ENCODE measurements at regions not wholly inside any gene's neighbourhood (a gene's known extent, or its start where the extent isn't known, plus 50 kb on each side); places are given as distances from the start of the nearest gene placed in this dataset.
"Not testable (repeated sequence)": the region's sequence is repeated elsewhere in the genome, so short reads cannot be mapped to it uniquely, and the experiment has no call there.

DNA sequence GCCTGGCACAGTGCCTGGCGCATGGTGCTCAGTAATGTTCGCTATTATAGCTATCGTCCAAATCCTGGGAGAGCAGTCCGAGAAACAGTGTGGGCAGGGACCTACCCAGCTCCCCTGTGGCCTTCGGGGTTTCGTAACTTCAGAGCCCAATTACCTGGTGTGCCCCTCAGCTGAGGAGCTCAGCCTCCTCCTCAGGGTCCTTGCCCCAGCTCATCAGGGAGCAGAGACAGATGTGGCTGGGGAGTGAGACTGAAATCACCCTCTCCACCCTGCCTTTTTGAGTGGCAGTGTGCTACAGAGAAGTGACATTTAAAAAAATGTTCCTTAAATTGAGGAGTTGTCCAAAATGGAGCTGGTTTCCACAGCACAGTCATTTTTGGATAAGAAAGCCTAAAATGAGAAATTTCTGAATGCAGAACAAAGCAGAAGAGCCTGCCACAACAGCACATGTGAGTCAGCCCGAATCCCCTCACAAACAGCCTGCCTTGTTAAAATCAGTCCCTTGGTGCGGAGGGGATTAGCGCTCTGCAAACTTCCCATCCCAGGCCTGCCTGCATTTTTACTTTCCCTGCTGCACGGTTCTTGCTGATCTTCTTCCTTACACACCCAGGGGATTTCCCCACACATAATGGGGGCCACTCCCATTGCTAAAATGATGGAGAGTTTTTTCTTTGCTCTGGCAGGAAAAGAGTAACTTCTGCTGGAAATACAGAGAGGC lies 78.1 kb upstream of the PITX1 start:
- DNase-seq, result no peak

DNA sequence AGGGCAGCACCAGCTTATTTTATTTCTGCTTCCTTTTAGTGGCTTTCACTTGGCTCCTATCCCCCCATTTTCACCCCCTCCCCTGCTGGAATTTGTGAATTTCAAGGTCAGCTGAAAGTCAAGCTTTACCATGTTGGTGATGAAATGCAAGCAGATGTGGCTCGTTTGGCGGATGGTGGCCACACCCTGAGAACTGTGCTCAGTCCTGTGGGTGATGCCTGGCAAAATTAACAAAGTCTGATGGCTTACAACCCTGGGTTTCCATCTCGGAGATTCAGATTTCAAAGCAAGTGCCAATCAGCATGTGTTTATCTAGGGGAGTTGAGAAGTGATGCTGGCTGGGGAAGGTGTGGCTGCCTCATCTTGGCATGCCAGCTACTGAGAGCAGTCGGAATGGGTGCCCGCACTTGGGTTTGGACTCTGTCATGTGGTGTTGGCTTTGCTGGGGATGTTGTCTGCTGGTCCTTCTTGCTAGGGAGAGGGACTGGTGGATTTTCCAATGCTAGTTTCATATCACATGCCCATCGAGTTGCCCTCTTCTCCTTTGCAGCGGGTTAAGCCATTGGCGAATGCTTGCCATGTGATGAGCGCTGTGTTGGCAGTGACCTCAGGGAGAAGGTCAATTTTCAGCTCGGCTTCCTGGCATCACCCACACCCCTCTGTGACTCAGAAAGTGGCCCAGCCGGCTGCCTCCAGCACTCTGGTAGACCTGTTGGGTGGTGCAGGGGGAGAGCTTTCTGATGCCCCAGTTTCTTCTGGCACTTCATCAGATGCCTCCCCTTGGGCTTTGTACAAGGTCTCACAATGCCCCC lies 77.0 kb upstream of the PITX1 start:
- no peak for DNase-seq

DNA sequence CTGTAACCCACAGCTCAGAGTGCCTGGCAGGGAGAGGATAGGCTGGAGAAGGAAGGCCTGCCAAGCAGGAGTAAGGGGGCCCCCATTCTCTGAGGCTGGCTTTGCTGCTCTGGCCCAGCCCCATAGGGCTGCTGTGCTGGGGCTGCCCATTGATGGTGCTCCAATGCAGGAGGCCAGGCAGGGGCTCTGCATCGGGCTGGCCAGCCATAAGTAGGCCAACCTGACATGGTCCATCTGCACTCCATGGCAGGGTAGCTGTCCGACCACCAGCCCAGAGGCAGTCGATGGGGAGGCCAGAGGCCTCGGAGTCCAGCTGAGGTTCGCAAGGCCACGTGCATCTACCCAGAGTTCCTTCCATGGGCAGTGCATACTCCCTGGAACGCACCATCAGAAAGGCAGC lies 75.0 kb upstream of the PITX1 start:
- no peak for DNase-seq

DNA sequence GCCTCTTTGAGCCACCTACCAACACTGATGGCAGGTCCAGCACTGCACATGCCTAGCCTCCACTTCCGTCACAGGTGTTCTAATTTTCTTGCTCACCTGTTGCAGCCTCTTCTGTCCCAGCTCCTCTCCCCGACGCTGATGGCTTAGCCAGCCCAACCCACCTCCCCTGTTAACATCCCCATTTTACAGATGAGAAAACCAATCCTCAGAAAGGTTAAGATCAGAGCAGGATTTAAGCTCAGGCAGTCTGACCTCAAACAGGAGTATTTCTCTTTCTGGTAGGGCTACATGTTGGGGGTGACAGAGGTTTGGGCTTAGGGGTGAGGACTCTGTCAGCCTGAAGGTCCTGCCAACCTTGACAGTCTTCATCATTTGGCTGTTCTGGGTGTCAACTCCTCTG lies 74.5 kb upstream of the PITX1 start:
- DNase-seq, result no peak

DNA sequence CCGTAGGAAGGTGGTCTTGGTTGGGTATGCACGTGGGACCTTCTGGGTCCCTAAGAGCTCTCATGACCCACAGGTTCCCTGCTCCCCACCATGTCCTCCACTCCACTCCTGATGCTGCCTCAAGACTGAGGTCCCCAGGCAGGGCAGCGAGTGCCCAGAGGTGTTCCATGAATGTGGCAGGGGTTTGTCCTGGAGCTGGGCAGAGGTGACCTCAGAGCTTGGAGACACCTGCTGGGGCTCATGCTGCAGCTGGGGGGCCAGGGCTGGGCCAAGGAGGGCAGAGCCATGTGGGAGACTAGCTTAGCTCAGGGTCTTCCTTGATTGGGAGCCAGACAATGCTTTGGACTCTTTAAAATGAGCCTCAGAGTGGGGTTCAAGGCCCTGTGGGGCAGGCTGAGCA lies 74.0 kb upstream of the PITX1 start:
- DNase-seq, result no peak

DNA sequence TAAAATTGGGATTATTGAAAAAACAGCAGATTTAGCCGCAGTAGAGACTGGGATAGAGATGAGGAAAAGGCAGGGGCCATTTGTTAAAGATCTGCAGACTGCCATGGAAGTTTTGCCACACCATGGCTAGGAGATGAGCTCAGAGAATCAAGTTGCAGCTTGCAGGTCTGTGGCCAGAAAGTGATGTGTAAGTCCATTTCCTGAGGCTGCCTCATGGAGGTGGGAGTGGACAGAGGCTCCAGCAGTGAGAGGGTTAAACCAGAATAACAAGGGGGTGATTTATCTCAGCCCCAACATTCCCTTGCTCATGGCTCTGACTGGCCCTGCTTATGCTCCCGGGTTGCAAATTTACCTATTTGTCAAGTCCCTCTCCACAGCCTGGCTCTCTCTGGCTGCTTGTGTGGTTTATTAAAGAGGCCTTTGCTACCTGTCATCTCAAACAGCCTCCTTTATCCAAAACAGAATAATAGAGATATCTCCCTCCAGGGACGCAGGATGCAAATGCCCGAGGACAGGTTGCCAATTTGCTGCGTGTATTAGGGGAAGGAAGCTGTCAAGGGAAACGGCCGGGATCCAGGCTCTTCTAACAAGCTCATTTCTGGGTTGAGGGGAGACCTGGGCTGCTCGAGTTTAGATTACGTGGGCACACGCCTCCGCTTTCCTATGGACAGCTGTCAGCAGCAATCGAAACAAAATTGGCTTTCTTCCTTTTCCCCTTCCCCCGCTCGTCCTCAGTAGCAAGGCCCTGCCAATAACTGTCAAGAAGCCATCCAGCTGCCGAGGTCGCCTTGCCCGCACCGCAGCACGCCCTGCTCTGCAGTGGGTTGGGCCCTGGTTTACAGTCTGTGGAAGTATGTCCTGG lies 72.8 kb upstream of the PITX1 start:
- DNase-seq, result no peak

DNA sequence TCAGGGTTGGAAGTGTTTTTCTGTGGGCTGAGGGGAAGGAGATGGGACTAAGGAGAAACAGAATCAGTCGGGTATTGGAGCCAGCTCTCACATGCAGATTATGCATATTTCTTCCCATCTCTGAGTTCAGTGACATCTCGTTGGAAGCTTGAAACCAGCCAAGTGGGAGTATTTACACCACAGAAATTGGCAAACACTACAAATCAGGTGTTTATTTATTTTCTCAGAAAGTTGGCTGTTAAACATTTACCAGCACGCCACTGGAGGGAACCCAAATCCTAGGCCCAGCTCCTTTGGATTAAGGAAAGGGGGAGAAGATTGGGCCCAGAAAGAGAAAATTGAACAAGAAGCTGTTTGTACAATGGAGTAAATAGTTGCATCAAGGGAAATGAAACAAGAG lies 72.1 kb upstream of the PITX1 start:
- DNase-seq, result no peak

DNA sequence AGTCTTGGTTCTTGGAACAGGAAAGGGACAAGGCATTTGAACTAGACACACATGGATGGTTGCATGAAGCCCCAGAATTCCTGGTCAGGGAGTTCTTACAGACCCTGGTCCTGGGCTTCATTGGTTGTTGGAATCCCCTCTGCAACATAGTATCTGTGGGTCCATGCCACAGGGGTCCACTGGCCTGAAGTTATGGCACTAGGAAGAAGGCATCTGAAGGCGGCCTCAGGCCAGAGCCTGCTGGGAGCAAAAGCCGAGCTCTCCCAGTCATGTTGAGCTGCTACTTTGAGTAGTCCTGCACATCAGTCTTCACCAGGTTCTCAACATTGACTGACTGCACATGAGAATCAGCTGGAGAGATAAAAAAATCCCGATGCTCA lies 71.1 kb upstream of the PITX1 start:
- DNase-seq, result no peak

DNA sequence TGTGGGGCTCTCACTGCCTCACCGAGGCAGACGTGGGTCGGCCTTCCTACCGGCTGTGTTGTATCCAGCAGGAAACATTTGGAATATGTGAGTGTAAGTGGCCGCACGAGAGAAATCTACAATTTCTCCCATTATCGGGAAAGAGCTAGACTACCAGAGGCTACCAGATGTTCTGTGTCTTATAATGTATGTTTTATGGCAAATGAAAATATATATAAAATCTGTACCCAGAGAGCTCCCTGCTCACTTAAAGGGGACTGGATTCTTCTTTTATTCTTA lies 69.5 kb upstream of the PITX1 start:
- no peak for DNase-seq

DNA sequence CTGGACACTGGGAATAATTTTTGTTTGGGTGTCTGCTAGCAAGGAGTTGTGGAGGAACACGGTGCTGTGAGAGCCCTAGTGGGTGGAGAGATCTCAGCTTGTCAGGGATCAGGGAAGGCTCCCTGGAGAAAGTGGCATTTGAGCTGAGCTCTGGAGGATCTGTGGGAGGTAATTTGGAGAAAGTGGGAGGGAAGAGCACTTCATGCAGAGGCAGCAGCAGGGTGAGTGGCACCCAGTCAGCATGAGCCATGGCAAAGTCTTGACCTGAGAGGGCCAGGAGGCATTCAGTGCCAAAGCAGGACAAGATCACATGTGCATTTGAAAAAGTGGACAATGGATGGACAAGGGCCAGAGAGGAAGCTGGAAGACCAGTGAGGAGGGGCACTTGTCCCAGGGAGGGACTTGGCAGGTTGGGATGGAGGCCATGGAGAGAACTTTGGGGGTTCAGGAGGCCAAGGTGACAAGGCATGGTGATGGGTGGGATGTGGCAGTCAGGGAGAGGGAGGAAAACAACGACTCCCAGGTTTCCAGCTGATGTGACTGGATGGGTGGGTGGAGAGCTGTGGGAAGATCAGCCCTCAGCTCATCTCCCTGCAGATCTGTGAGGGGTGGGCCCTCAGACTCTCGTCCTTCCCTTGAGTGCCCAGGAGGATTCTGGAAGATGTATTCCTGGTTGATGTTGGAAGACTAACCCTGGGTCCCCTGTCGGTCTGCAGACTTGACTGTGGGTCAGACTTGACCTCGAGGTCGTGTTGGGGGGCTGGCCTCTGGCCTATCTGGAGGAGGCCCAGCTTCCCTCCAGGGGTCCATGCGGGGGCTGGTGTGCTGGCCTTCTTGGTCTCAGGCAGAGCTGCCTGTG lies 68.9 kb upstream of the PITX1 start:
- DNase-seq, result no peak

DNA sequence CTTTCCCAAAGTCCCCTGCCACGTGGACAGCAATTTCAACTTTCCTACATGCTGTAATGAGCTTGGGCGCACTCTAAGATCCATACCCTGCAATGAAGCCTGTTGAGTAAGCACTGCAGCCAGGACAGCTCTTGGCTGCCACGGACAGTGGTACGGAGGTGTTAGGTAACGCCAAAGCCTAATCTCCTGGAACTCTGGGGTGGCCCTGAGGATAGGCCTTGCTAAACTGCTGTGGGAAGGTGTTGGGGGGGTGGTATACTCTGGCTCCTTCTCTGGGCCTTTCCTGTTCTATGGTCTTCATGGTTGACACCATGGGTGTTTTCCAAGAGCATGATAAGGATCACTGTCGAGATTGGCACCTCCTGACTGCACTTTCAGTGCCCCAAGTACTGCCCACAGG lies 66.4 kb upstream of the PITX1 start:
- DNase-seq, result no peak

DNA sequence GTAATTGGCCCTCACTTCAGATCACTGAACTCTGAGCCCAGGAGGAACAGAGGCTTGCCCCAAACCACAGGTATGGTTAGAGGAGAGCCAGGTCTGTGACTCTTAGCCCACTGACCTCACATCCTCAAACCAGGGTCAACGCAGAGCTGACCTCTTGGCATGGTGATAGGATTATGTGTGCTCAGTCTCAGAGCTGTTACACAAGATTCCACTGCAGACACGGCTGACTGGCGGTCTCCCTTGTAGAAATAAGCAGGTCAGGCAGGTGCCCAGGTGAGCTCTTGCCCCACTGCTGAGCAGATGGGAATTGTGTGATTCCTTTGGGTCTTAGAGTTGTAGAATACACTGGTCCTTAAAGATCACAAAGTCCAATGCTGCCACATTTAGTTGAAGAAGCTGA lies 66.0 kb upstream of the PITX1 start:
- DNase-seq, result no peak

DNA sequence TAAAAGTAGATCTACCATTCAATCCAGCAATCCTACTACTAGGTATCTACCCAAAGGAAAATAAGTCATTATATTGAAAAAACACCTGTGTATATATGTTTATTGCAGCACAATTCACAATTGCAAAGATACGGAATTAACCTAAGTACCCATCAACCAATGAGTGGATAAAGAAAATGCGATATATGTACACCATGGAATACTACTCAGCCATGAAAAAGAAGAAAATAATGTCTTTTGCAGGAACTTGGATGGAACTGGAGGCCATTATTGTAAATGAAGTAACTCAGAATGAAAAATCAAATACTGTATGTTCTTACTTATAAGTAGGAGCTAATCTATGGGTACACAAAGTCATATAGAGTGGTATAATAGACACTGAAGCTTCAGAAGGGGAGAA lies 63.4 kb upstream of the PITX1 start:
- no peak for DNase-seq

DNA sequence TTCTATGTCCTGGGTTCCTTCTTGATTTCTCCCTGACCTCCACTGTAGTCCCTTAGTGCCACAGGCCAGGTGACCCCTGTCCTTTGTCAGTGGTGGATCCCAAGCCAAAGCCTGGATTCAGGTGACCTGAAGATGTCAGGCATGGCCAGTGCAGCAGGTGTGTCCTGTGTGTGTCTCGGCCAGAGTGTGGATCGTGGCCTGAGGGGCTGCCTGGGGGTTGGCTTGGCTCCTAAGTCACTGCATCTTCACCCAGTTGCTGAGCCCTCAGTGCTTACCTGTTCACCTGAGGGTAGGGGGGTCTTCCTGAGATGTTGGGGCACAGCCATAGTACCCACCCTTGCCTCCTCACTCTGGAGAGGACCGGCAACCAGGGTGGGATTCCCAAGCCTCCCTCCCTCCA lies 61.8 kb upstream of the PITX1 start:
- no peak for DNase-seq

DNA sequence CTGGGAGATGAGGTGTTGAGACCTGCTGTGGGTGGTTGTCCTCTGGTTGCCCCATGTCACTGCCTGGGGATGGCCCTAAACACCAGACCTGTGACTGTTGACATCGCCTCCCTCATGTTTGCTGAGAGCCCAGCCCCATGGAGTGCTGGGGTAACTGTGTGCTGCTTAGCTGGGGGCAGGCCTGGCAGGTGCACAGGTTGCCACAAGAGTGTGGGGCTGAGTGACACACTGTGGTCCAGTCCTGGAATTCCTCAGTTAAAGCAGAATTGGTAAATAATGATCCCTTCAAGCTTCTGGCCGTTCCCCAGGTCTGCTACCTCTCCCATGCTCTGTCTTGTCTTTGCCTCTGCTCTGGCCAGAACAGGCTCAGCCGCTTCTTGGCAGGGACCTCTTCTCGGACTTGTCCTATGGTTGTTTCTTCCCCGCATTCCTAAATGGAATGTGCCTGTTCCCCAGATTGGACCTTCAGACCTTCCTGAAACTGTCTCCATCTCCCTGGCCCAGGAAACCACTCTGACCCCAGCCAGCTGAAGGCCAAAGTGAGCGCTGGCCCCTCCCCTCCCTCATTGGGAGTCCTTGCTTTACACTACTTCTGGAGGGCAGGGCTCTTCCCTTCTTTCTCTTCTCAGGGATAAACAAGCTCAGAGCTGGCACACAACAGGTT lies 61.2 kb upstream of the PITX1 start:
- no peak for DNase-seq

DNA sequence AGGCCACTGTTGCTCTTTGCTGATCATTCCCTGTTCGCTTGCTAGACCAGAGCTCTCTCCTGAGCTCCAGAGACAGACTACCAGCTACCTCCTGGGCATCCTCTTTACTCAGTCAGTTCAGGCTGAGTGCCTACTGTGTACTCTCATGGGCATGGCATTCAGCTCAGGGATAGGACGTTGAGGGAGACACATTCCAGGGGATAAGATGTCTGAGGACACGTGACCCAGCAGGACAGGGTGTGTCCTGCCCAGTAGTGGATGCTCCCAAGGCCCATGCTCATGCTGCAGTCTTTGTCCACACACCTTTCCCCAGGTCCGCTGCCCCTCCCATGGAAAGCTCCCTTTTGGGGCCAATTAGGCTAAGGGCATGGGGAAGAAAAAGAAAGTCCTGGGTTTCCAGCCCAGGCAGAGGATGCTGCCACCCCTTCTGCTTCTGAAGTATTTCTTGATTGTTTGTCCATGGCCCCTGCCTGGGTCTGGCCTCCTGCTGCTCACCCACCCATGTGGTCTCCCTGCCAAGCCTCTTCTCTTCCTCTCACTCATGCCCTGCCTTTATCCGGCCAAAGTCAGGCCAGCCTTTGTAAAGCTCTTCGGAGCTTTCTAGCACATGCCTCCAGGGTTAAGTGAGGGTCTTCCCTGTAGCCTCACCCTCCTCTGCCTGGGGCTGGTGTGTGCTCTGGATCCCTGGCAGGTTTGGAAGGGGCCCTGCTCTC lies 60.5 kb upstream of the PITX1 start:
- no peak for DNase-seq

DNA sequence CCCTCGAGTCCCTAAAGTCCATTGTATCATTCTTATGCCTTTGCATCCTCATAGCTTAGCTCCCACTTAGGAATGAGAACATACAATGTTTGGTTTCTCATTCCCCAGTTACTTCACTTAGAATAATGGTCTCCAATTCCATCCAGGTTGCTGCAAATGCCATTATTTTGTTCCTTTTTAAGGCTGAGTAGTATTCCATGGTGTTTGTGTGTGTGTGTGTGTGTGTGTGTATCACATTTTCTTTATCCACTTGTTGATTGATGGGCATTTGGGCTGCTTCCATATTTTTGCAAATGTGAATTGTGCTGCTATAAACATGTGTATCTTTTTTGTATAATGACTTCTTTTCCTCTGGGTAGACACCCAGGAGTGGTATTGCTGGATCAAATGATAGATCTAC lies 59.5 kb upstream of the PITX1 start:
- not testable (repeated sequence) for DNase-seq

DNA sequence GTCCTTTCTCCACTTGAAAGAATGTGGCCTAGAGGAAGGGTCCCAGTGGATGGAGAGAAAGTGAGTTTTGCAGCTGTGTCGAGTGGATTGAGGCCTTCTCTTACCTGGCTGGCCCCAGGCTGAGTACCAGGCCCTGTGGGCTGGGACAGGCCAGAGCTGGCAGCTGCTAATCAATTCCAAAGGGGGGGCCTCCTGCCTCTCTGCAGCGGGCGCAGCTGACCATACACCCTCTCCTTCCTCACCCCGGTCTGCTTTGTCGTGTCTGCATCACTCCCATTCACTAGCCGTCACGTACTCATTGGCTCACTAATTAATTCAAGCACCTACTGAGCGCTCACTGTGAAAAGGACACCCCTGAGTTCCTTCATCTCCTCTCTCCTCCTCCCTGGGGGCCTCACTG lies 58.4 kb upstream of the PITX1 start:
- DNase-seq, result no peak

DNA sequence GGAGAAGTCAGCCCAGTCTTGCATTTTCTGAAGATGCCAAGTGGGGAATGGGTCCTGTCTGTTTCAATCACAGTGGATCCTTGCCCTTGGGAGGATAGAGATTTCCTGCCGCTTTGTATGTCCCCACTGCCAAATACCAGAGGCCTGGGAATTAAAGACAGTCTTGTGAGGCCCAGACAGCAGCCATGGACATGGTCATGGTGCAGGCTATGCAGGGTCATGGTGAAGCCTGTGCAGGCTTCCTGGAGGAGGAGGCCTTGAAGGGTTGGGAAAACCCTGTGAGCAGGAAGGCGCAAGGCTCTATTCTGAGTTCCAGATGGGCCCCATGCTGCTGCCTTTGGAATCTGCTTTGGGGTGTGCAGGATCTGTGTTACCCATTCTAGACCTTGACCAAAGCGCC lies 57.3 kb upstream of the PITX1 start:
- DNase-seq, result no peak

DNA sequence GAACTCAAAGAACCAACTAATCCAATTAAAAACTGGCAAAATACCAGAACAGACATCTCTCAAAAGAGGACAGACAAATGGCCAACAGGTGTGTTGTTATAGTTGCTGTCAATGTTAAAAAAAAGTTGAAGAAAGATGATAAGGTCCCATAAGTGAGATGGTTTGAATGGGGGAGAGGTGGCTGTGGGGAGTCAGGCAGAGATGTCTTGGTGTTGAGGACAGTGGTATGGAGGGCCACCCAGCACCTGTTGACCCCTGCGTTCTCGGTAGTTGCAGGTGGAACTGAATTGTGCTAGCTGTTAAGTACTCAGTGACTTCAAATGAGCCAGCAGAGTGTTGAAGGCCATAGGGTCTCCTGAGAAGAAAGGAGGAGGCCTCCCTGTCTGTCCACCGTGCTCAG lies 55.9 kb upstream of the PITX1 start:
- no peak for DNase-seq

DNA sequence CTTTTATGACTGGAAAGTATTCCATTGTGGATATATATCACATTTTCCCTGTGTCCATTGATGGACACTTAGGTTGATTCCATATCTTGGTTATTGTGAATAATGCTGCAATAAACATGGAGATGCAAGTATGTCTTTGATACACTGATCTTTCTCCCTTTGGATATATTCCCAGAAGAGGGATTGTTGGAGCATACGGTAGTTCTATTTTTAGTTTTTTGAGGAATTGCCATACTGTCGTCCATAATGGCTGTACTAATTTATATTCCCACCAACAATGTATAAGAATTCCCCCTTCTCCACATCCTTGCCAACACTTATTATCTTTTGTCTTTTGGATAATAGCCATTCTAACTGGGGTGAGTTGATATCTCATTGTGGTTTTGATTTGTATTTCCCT lies 54.9 kb upstream of the PITX1 start:
- DNase-seq, result no peak

DNA sequence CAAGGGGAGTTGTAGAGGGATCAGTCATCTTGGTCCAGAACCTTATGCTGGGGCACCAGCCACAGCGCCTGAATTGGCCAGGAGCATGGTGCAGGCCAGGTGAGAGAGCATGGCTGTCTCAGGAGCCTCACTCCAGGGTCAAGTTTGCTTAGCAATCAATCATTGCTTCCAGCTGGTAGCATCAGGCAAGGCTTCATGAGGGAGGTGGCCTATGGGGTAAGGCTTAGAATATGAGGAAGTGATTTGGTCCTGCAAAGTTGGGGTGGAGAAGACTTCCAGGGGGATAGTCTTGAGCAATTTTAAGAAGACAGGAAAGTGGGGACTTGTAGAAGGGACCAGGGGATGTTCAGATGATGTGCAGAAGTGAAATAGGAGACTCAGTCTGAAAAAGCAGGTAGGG lies 53.9 kb upstream of the PITX1 start:
- no peak for DNase-seq

All from activated T-cell treated with anti-CD3 and anti-CD28 coated beads for 4 hours (primary cell).